ENCODE measurements at regions not wholly inside any gene's neighbourhood (a gene's known extent, or its start where the extent isn't known, plus 50 kb on each side); places are given as distances from the start of the nearest gene placed in this dataset.
A peak's percentile ranks its signal among the peaks of the same experiment; 100 is the strongest.
"Not testable (repeated sequence)": the region's sequence is repeated elsewhere in the genome, so short reads cannot be mapped to it uniquely, and the experiment has no call there.

GRCh38 chr18:29821544-29821943 is 1221.0 kb downstream of the DSC3 start:
- no peak for DNase-seq

GRCh38 chr18:29811519-29811918 is 1231.0 kb downstream of the DSC3 start:
- no peak for DNase-seq

- DNase-seq: no peak
Measured at GRCh38 chr18:29780816-29781215, 1261.7 kb downstream of the DSC3 start.

- DNase-seq: no peak
Measured at GRCh38 chr18:29779096-29779495, 1263.4 kb downstream of the DSC3 start.

- no peak for DNase-seq
Measured at GRCh38 chr18:29753379-29753778, 1289.2 kb downstream of the DSC3 start.

GRCh38 chr18:29749704-29750103 is 1292.8 kb downstream of the DSC3 start:
- DNase-seq: no peak

GRCh38 chr18:29741461-29741860 is 1301.1 kb downstream of the DSC3 start:
- no peak for DNase-seq

- DNase-seq: no peak
Measured at GRCh38 chr18:29737620-29738019, 1304.9 kb downstream of the DSC3 start.

GRCh38 chr18:29737190-29737589 is 1305.4 kb downstream of the DSC3 start:
- no peak for DNase-seq

GRCh38 chr18:29730073-29730472 is 1312.5 kb downstream of the DSC3 start:
- DNase-seq: no peak

GRCh38 chr18:29726646-29727045 is 1315.9 kb downstream of the DSC3 start:
- no peak for DNase-seq

- DNase-seq: not testable (repeated sequence)
Measured at GRCh38 chr18:29723486-29723885, 1319.1 kb downstream of the DSC3 start.

- not testable (repeated sequence) for DNase-seq
Measured at GRCh38 chr18:29715960-29716359, 1326.6 kb downstream of the DSC3 start.

- no peak for DNase-seq
Measured at GRCh38 chr18:29712785-29713184, 1329.8 kb downstream of the DSC3 start.

- DNase-seq: peak; percentile 32
Measured at GRCh38 chr18:29711932-29712331, 1330.6 kb downstream of the DSC3 start.

GRCh38 chr18:29693334-29693733 is 1349.2 kb downstream of the DSC3 start:
- DNase-seq: no peak

- no peak for DNase-seq
Measured at GRCh38 chr18:29681578-29681977, 1361.0 kb downstream of the DSC3 start.

GRCh38 chr18:29664278-29665036 is 1378.1 kb downstream of the DSC3 start:
- DNase-seq: no peak

- DNase-seq: no peak
Measured at GRCh38 chr18:29661924-29662323, 1380.6 kb downstream of the DSC3 start.

- no peak for DNase-seq
Measured at GRCh38 chr18:29660777-29661176, 1381.8 kb downstream of the DSC3 start.

- no peak for DNase-seq
Measured at GRCh38 chr18:29653671-29654215, 1388.8 kb downstream of the DSC3 start.

- DNase-seq: no peak
Measured at GRCh38 chr18:29652797-29653196, 1389.7 kb downstream of the DSC3 start.

- no peak for DNase-seq
Measured at GRCh38 chr18:29651122-29651680, 1391.3 kb downstream of the DSC3 start.

- no peak for DNase-seq
Measured at GRCh38 chr18:29648891-29649290, 1393.7 kb downstream of the DSC3 start.

GRCh38 chr18:29647700-29648099 is 1394.8 kb downstream of the DSC3 start:
- no peak for DNase-seq
